ENCODE measurements at regions not wholly inside any gene's neighbourhood (a gene's known extent, or its start where the extent isn't known, plus 50 kb on each side); places are given as distances from the start of the nearest gene placed in this dataset.
A peak's percentile ranks its signal among the peaks of the same experiment; 100 is the strongest.

DNA sequence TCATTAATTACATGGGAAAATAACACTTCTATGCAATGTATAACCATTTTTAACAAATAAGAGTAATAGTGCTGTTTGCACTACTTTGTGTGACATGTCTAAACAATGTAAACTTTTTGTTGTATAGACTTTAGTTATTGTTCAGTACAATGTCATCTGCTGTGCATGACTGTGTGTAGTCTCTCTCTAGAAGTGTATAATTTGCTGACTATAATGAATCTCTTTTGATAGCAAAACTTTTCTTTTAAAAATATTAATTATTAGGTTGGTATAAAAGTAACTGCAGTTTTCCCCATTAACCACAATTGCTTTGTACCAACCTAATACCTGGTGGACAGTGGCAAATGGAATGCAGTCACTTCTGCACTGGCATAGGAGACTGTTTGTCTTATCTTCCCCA, 124.2 kb upstream of the SGK1 start:
- TF ChIP-seq, protein P1, sequence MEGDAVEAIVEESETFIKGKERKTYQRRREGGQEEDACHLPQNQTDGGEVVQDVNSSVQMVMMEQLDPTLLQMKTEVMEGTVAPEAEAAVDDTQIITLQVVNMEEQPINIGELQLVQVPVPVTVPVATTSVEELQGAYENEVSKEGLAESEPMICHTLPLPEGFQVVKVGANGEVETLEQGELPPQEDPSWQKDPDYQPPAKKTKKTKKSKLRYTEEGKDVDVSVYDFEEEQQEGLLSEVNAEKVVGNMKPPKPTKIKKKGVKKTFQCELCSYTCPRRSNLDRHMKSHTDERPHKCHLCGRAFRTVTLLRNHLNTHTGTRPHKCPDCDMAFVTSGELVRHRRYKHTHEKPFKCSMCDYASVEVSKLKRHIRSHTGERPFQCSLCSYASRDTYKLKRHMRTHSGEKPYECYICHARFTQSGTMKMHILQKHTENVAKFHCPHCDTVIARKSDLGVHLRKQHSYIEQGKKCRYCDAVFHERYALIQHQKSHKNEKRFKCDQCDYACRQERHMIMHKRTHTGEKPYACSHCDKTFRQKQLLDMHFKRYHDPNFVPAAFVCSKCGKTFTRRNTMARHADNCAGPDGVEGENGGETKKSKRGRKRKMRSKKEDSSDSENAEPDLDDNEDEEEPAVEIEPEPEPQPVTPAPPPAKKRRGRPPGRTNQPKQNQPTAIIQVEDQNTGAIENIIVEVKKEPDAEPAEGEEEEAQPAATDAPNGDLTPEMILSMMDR (IDR thresholded peaks at IDR 0.05; ENCODE audit: extremely low read depth, missing control alignments) = no peak
- no peak for DNase-seq (ENCODE audit: low spot score)

DNA sequence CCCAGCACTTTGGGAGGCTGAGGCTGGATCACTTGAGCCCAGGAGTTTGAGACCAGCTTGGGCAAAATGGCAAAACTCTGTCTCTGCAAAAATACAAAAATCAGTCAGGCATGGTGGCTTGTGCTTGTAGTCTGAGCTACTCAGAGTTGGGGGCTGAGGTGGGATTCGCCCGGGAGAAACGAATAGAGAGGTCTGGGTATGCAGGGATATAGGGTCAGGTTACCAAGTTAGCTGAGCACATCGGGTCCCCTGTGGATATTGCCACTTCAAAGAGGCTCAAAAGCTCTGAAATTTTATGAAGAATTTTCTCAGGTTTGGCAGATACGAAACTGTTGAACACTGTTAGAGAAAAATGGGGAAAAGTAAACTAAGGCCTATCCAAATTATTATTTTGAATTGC, 120.9 kb upstream of the SGK1 start:
- TF ChIP-seq, protein P1 (IDR thresholded peaks at IDR 0.05; ENCODE audit: extremely low read depth, missing control alignments) = no peak
- DNase-seq (ENCODE audit: low spot score) = no peak

DNA sequence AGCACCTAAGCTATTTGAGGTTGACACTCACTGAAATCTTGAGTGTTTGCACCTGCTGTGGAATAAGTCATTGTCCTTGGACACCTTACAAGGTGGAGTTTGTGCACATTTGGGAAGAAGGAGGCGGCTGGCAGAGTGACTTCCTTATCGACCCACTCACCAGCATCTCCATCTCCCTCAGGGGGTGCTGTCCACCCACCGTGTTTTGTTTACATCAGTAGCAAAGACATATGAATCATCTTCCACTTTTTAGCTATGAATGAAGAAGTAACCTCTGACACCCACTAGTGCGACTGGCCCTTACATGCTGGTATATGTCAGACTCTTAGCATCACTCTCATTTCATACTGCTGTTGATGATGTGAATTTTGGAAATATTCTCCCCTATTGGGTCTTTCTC, 119.5 kb upstream of the SGK1 start:
- TF ChIP-seq, protein P1 (IDR thresholded peaks at IDR 0.05; ENCODE audit: extremely low read depth, missing control alignments) = no peak
- peak; percentile 40 for DNase-seq (ENCODE audit: low spot score)

DNA sequence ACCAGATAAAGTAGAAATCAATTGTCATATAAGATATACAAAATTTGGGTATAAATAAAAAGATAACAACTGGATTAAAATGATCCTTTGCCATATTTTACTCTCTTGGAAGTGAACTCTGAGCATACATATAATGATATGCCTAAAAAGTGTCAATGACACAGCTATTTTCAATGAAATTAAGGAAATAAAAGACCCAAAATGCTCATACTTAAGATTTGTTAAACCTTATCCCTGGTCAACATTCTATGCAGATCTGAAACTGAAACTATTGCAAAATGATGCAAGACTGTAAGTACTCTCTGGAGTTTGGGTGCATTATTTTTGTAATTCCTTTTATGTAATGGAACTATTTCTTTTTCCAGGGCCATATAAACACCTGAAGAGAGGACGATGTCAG, 119.0 kb upstream of the SGK1 start:
- TF ChIP-seq, protein P1 (IDR thresholded peaks at IDR 0.05; ENCODE audit: extremely low read depth, missing control alignments) = no peak
- no peak for DNase-seq (ENCODE audit: low spot score)

DNA sequence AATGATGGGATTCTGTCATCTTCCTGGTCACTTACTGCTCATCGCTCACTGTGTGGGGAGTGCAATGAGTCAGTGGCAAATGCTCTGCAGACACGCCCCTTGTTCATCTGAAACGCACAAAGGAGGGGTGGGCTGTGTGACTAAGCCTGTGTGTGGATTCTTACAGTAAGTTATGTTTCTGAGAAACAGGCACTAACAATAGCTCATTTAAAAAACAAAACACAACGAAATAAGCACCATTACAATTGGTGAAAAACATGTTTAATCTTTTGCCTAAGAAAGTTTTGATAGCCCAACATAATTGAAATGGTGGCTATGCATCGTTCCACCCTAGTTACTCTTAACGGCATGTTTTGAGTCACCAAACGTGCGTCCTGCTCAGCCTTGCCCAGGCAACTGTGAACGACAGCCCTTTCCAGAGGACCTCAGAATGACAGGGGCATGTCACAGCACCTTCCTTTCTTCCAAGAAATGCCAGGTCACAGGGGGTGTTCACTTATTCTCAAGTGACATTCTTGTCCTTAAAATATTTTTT, 118.4 kb upstream of the SGK1 start:
- DNase-seq (ENCODE audit: low spot score) = peak; percentile 54

DNA sequence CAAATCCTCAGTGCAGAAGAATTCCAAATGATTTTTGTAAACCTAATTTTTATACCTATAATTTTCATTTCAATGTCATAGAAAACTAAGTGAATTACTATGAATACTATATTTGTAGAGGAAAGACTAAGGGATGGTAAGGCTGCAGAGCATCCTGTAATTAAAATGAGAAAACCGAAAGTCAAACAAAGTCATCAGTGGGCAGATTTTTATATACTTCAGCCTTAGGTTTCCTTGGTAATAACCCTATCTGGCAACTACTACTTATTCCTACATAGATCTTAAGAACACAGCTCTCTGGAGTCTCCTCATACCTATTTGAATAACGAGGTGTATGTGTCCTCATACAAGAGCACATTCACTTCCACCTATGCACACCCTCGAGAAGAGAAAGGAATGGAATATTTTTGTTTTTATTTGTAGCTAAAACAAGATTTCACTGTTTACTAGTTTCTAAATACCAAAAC, 117.9 kb upstream of the SGK1 start:
- TF ChIP-seq, protein P1 (IDR thresholded peaks at IDR 0.05; ENCODE audit: extremely low read depth, missing control alignments) = no peak
- DNase-seq (ENCODE audit: low spot score) = no peak

More for the DNA sequence above, 118.4 kb upstream of the SGK1 start:
- TF ChIP-seq, protein P1 (IDR thresholded peaks at IDR 0.05; ENCODE audit: extremely low read depth, missing control alignments) = no peak

DNA sequence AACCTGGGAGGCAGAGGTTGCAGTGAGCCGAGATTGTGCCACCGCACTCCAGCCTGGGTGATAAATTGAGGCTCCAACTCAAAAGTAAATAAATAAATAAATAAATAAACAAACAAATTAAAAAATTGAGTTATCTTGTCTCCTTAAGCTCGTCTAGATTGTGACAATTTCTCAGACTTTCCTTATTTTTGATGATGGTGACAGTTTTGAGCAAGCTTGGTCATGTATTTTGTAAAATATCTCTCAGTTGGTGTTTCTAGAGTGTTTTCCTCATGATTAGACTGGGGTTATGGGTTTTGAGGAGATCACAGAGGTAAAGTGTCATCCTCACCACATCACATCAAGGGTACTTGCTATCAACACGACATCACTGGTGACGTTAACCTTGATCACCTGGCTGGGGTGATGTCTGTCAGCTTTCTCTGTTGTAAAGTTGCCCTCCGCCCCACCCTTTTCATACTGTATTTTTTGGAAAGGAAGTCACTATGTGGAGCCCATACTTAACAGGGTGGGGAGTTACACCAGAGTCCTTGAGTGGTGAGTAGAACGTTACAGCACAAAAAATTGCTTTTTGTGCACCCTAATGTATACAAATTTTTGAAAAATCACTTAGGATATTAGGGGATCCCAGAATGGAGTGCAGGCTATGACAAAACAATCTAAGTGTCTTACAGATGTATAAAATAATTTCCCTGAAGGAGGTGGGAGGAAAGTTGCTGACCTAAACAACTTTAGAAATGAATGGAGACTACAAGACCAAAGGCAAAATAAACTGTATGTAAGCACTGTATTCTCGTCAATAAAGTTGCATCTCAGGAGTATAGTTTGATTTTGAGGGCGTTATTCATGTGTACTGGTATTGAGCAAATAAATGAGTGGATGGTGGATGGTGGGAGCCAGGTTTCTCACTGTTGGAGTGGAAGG, 116.4 kb upstream of the SGK1 start:
- DNase-seq (ENCODE audit: low spot score) = no peak
- TF ChIP-seq, protein P1 (IDR thresholded peaks at IDR 0.05; ENCODE audit: extremely low read depth, missing control alignments) = no peak
